HG03565 (cell line): ENCODE measurements at regions not wholly inside any gene's neighbourhood (a gene's known extent, or its start where the extent isn't known, plus 50 kb on each side); places are given as distances from the start of the nearest gene placed in this dataset.
A peak's percentile ranks its signal among the peaks of the same experiment; 100 is the strongest.

ENCODE experiments used
- ATAC-seq: cut with Tn5 transposase; IDR thresholded peaks from one replicate; pipeline ENCODE4 v1.9.1; 2021; ENCODE audit warnings: mild to moderate bottlenecking, moderate library complexity; ENCODE audit not compliant: unreplicated experiment

DNA sequence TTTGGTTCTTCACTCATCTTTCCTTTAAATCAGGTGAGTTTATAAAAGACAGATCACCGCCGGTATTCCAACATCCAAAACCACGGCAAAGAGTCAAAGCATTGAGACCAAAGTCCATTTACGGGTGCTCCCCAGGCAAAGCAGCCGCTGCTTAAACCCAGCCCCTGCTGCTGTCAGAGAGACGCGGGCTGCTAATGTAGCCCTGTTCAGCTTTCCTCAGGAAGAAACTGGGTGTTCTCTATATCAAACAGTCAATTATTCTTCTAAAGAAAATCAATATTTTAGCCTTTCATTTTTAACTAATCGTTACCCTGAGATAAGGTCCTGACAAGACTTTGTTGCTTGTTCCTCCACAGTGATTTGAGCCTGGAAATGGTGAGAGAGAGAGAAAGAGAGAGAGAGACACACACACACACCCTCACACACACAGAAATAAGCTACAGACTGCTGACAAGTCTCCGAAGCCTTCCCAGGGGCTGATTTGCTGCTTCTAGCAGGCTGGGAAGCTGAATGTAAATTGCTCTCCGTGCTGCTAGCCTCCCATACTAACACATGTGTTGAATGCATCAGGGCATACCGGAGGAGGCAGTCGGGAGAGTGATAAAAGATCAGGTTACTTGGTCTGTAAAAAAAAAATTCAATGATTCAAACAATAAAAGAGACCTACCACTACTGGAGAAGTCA is 183.0 kb upstream of the ANK3 start:
- ATAC-seq, result no peak

DNA sequence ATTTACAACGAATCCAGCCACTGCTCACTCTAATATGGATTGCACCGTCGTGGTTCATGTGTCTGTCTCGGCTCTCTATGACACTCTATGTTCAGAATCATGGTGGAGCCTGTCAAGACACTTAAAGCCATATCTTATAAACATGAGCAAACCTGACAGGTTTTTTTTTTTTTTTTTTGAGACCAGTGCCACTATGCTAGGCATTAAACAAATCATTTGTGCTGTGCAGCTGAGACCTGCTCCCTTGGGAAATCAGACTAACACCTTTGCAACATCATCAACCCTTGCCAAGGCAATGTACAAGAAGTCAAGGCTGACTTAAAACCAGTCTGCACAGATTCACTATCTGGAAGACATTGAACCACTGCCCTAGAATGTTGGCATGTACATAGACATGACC is 181.2 kb upstream of the ANK3 start:
- ATAC-seq, result no peak

DNA sequence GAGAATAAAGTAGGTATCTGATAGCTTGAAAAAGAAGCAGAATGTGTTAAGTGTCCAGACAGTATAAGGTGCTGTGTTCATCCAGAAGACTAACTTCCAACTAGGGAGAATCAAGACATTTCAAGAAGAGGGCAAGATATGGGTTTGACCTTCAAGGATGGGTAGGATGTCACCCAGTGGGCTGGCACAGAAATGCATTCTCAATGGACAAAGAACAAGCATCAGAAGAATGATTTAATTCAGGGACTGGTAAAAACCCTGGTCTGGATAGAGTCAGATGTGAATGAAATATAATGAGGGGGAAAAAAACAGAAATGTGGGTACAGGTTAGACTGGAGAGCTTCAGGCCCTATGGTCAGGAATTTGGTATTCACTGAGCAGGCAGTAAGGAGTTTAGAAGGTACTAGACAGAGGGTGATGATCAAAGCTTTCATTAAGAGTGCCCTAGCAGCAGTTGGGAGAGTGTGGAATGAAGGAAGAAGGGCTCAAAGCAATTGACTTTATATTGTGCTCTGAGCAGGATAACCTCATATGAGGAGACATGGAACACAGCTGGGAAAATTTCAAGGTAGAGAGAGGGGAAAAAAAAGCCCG is 180.7 kb upstream of the ANK3 start:
- no peak for ATAC-seq

DNA sequence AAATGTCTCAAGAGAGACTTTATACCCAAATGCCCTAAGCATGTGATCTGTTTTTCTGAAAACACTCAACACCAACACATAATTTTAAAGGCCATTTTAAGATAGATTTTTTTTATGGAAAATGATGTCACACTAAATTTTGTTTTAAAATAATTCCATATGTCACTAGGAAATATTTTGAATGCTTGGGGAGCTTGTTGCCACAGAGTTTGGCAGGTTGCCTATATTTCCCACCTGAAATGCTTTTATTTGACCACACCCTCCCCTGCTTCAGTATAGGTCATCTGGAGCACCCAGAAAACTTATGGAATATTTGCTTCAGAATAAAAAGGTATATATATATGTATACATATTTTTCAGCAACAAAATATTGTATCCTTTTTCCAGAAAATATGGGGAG is 180.0 kb upstream of the ANK3 start:
- ATAC-seq, result no peak

- no peak for ATAC-seq
These were observed 176.4 kb upstream of the ANK3 start for GRCh38 chr10:60566096-60566495.

DNA sequence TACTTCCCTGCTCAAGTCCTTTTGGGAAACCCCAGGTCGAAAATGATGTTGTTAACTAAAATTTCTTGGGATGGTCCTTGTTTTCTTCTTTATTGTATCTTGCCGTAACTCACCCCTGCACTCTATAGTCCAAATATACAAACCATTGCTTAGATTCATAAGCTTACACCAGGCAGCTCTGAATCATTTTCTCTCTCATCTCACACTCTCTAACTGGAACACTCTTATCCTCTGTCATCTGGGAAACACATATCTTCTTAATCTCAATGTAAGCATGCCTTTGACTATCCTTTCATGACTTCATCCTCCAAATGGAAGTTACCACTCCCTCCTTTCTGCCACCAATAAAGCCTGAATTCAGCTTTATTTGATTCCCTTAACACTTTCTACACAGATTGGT is 175.8 kb upstream of the ANK3 start:
- ATAC-seq, result no peak

GRCh38 chr10:60564475-60564874 is 174.8 kb upstream of the ANK3 start:
- ATAC-seq, result no peak

GRCh38 chr10:60560451-60560850 is 170.8 kb upstream of the ANK3 start:
- no peak for ATAC-seq

DNA sequence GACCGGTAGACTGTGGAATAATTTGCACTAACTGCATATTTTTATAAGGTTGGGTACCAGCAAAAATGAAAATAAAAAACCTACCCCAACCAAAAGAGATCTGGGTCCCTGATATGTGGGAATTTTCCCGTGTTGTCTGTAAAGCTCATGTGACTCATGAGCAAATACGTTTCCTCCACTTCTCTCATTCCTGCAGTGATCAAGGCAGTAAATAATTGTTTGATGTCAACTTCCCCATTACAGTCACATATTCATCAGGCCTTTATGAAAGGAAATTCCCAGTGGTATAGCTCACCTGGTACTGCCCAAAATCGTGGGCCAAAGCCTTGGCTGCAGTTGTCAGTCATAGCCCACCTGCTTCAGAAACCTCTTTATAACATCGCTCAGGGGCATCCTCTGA is 166.0 kb upstream of the ANK3 start:
- ATAC-seq, result no peak

- peak; percentile 64 for ATAC-seq
These were observed 160.0 kb upstream of the ANK3 start for GRCh38 chr10:60549686-60550085.

- ATAC-seq, result no peak
These were observed 153.0 kb upstream of the ANK3 start for GRCh38 chr10:60542657-60543056.

DNA sequence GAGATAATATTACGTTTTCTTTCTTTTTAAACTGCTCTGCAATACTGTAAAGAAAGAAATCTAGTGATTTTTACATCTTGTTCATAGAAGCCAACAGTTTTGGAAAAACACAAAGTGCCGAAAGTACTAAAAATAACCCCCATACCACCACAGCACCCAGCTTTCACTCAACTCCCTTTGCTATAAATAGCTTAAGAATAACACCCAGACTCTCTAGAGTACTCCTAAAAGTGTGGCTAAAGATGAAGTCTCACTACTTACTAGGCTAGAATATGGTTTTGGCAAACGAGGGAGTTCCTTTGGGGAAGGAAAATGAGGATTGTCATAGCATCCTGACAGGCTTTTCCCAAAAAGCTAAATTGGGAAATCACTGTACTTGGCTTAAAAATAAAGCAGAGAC is 151.8 kb upstream of the ANK3 start:
- ATAC-seq, result no peak

DNA sequence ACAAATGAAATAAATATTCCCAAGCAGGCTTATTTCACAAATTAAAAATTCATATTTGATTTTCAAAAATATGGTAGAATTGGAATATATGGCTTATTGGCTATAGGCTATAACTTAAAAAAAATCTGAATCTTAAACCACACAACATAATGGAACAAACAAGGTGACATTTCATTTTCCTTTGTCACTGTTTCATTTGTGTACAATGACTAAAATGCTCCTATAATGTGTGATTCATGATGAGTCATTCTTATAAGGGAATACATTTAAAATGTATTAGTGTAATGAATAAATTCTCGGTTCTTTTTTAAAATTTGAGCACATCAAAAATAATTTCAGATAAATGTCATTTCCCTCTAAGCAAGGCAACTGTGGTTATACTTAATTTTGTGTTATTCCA is 148.0 kb upstream of the ANK3 start:
- ATAC-seq, result no peak

GRCh38 chr10:60536529-60537114 is 146.9 kb upstream of the ANK3 start:
- ATAC-seq, result no peak

DNA sequence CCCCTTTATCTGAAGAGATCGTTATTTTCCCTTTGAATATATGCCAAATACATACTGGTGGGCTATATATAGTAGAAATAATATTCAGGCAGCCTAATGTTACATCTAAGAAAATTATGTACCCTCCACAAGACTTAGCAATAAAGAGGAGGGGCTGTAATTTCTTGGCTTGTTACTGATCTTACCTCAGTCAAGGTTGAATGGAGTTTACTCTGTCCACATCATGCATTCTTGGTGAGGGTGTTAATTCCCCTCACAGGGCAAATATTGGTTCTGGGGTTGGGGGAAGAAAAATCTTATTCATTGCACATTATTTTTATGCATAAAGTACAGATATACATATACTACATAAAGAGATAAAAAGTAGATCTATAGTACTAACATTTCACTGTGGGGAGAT is 145.8 kb upstream of the ANK3 start:
- no peak for ATAC-seq

GRCh38 chr10:60534761-60535389 is 145.2 kb upstream of the ANK3 start:
- peak; percentile 41 for ATAC-seq

- ATAC-seq, result no peak
These were observed 143.2 kb upstream of the ANK3 start for GRCh38 chr10:60532696-60533468.

DNA sequence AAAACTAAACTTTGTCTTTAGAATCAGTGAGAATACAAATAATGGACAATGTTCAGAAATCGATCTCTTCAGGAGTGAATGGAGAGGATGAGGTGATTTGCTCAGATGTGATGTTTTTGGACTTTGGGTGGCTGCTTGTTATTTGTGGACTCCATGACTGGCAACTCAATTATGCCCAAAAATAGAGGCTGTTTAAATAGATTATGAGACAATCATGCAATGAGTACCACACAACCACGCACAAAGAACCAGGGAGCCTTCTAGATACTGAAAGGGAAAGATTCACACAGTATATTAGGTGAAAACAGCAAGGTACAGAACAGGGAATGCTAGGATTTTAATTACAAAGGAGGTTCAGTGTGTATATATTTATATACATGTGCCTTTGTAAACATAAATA is 141.3 kb upstream of the ANK3 start:
- no peak for ATAC-seq

DNA sequence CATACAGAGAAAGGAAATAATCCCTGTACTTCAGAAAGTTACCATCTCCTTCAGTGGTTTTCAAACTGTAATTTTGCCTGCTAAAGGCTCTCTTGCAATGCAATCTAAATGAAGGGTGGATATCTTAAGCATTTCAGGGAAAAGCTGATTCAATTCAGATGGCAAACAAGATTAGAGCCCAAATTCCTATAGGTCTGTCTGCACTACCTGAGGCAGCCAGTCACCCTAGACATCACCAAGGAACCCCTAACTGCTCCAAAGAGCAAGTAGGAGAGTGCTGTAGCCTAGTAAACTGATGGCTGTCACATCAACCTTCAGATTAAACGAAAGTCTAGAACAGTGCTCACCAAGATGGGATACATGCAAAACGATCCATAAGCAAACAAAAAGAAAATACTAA is 138.0 kb upstream of the ANK3 start:
- no peak for ATAC-seq

GRCh38 chr10:60525716-60526585 is 136.3 kb upstream of the ANK3 start:
- no peak for ATAC-seq
